Left ventricle myocardium superior (tissue), 1 donor: ENCODE measurements at regions not wholly inside any gene's neighbourhood (a gene's known extent, or its start where the extent isn't known, plus 50 kb on each side); places are given as distances from the start of the nearest gene placed in this dataset.
A peak's percentile ranks its signal among the peaks of the same experiment; 100 is the strongest.

Experiments
- ATAC-seq: fragments of 200-7000 bp; cut with Tn5 transposase; one replicate; pipeline ENCODE4 v1.9.1; 2020; ENCODE audit warnings: mild to moderate bottlenecking, moderate library complexity
- DNase-seq: peaks from one replicate; pipeline ENCODE4 v3.0.0-alpha.2; 2020
- intact Hi-C: fragments of 100-400 bp; cut with micrococcal nuclease; formaldehyde crosslinking; loops from one replicate; pipeline ENCODE4 v1.11.0; 2022
- donor health status: DM: no; HTN: yes; CAD: no; lungs with severe emphysema.

- intact Hi-C loops: no loop called here
- DNase-seq (no peak), ATAC-seq (no peak)
These were observed 513.2 kb upstream of the CDH2 start for GRCh38 chr18:28690100-28690499.

DNA sequence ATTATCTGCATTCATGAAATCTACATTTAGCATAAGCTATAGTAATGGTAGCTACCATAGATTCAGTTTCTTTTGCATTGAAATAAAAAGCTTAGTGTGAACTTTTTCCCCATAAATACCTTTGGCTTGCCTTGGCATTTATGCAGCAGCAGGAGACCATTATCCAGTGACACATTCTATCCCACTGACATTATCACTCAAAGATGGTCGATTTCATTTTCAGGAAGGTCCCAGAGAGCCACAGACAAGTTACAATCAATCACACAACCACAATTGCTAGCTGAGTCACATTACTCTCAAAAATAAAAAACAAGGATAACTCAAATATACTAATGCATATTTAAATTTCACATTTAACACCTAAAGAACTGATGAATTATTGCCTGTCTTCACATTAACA is 512.7 kb upstream of the CDH2 start:
- DNase-seq: no peak
- no peak for ATAC-seq
- intact Hi-C loops: no loop called here

DNA sequence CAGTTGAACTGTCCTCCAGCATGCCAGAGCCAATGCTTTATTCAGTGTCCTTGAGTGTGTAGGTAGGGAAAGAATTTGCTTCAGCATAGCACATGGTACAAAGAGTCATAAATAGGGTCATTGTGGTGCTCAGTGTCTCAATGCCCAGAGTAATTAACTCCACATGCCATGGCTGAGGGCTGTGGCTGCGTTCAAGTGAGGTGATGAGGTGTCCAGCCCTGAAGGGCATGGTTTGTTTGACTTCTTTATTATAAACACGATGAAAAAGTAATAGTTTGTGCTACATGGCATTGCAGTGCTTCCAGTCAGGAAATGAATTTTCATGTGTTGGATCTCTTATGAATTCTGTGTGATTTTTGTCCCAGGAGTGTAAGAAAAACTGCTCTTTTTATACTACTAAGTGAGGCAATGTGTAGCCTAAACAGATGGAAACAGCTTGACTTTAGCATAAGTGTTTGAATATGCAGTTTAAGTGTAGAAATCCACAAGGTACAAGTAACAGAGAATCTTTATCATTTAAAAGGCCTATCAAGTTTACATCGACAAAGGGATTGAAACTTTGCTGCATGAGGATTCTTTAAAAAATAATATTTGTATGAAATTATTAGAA is 507.9 kb upstream of the CDH2 start:
- intact Hi-C loops: no loop called here
- ATAC-seq (no peak), DNase-seq (no peak)

- intact Hi-C loops: no loop called here
- ATAC-seq: no peak
- no peak for DNase-seq
These were observed 506.0 kb upstream of the CDH2 start for GRCh38 chr18:28682912-28683311.

GRCh38 chr18:28669165-28669564 is 492.2 kb upstream of the CDH2 start:
- DNase-seq: no peak
- intact Hi-C loops: no loop called here
- no peak for ATAC-seq

DNA sequence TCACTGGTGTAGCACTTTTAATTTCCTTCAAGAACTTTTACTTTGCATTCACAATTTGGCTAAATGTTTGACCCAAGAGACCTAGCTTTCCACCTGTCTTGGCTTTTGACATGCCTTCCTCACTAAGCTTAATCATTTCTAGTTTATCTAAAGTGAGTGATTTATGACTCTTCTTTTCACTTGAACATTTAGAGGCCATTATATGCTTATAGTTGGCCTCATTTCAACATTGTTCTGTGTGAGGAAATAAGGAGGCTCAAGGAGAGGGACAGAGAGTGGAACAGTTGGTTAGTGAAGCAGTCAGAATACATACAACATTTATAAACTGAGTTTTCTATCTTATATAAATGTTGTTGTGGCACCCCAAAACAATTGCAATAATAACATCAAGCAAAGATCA is 489.3 kb upstream of the CDH2 start:
- intact Hi-C loops: no loop called here
- DNase-seq (no peak), ATAC-seq (no peak)

DNA sequence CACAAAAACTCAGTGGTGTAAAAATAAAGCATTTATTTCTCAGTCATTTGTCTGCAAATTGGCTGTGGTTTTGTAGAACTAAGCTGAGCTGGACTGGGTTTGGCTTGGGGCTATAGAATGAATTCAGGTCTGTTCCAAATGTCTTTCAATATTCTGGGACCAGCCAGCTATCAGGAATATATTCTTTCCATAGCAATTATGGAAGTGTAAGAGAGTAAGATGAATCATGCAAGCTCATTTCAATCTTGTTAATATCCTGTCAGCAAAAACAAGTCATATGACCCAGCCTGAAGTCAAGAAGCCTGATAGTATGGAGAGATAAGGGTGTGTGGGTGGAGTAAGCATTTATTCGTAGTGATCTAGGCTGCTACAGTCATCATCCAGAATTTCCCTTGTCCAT is 481.0 kb upstream of the CDH2 start:
- ATAC-seq (no peak), DNase-seq (no peak)
- intact Hi-C loops: no loop called here

- DNase-seq (no peak), ATAC-seq (no peak)
- intact Hi-C loops: no loop called here
These were observed 475.7 kb upstream of the CDH2 start for GRCh38 chr18:28652654-28653053.

DNA sequence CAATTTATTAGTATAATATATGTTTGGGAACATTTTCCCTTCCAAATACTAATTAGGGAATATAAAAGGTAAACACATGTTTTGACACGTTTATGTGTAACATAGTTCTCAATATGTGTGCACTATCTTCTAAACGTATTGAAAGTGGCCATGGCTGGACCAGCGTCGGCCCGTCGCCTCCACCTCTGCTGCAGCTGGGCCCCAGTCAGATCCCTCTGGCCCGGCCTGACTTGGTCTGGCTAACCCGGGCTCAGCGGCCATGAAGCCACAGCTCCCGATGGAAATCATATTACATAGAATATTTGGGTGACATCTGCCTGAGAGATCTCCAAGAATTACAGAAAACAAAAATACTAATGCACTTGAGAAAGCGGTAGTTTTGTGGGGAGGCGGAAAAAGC is 474.4 kb upstream of the CDH2 start:
- no peak for ATAC-seq
- peak; percentile 17 for DNase-seq
- intact Hi-C loops: no loop called here

DNA sequence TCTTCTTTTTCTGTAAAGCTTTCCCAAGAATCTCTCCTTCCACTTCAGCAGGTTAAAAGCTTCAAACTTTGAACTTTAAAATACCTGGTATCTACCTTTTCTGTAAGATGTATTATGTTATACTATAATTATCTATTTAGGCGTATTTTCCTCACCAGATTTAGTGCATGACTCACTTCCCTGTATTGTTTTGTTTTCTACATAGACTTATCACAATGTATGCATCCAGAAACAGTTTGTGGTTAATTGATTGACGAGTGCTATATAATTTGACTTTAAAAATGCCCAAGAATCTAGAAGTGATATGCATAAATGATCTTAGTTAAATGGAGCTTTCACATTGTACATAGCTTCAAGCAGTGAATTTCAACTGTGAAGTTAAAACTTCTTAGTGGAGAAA is 473.9 kb upstream of the CDH2 start:
- intact Hi-C loops: no loop called here
- no peak for ATAC-seq
- DNase-seq: no peak

DNA sequence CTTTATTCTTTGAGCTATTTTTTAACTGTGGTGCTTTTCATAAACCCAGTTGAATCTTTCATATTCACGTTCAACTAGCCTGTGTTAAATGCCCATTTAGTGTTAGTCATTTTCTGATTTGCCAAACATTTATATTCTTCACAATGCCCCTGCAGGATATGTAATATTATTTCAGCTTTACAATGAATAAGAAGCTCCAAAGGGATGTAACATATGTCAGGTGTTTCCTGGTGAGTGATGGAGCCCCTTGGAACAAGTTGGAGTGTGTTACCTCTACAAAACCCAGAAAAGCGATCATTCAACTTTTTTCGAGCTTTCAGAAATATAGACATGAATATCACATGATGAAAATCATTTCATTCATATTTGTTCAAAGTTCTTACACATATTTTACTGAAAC is 471.0 kb upstream of the CDH2 start:
- intact Hi-C loops: no loop called here
- no peak for DNase-seq
- no peak for ATAC-seq

- intact Hi-C loops: no loop called here
- ATAC-seq (no peak), DNase-seq (no peak)
These were observed 461.0 kb upstream of the CDH2 start for GRCh38 chr18:28637897-28638296.

DNA sequence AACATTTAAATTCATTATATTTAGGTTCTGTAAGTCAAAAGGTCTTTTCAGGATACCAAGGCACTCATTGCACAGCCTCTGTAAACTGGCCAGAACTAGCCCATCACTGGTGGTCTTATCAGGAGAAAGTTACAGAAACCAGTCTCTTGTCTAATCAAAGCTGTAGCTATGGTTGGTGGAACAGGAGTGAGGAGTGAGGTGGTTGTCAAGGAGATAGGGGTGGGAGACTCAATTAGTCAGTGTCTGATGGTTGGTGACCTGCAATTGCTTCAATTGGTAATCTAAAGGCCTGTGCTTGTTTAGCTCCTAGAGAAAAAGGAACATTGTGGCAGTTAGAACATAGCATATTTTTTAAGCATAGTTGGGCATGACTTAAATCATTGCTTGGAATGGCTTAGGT is 458.6 kb upstream of the CDH2 start:
- intact Hi-C loops: no loop called here
- DNase-seq: no peak
- ATAC-seq: no peak

GRCh38 chr18:28626756-28627155 is 449.8 kb upstream of the CDH2 start:
- no peak for ATAC-seq
- intact Hi-C loops: no loop called here
- no peak for DNase-seq

DNA sequence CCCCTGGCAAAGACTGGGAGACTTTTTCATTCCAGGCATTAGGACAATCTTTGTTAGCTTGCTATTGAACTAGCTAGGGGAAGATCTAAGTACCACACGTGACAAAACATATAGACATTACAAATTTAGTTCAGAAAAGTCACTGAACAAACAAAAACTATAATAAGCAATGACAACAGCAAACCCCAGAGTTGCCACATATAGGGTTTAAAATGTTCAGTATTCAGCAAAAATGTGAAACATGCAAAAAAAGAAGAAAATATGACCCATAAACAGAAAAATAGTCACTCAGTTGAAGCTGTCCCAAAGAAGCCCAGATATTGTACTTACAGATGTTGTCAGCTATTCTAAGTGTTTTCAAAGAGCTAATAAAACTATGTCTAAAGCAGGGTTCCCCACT is 431.1 kb upstream of the CDH2 start:
- intact Hi-C loops: no loop called here
- ATAC-seq (no peak), DNase-seq (no peak)

DNA sequence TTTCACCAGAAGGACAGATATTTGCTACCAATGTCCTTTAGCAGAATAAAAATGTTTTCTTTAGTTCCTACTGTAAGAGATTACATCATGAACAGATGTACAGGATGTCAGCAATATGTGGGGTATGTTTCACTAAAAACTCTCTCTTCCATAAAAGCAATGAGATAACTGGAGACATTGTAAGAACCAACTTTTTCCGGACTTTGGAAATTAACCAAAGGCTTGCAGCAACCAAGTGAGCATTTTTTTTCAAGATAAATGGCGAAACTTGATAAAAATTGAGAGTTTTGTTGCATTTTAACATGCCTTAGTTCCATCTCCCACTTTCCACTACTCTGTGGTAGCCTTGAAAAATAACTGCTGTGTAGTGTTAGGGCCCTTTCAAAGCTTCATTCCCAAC is 429.8 kb upstream of the CDH2 start:
- DNase-seq: no peak
- no peak for ATAC-seq
- intact Hi-C loops: no loop called here

DNA sequence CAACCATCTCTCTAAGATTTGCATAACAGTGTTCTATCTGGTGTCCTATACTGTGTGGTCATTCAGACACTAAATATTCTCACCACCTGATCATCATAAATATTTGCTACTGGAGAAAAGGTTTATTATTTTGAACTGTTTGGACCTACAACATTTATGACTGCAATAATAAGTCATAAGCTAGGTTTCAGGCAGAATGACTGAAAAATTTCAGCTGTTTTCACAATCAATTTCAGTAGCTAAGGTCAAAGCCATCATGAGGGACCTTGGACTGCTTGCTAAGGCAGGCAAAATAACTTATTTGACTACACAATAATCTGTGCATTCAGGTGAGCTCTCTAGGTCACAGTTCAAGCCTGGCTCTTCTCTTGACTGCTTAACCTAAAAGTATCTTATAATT is 425.5 kb upstream of the CDH2 start:
- no peak for DNase-seq
- ATAC-seq: no peak
- intact Hi-C loops: no loop called here

- ATAC-seq (no peak), DNase-seq (no peak)
- intact Hi-C loops: no loop called here
These were observed 417.1 kb upstream of the CDH2 start for GRCh38 chr18:28594034-28594433.

DNA sequence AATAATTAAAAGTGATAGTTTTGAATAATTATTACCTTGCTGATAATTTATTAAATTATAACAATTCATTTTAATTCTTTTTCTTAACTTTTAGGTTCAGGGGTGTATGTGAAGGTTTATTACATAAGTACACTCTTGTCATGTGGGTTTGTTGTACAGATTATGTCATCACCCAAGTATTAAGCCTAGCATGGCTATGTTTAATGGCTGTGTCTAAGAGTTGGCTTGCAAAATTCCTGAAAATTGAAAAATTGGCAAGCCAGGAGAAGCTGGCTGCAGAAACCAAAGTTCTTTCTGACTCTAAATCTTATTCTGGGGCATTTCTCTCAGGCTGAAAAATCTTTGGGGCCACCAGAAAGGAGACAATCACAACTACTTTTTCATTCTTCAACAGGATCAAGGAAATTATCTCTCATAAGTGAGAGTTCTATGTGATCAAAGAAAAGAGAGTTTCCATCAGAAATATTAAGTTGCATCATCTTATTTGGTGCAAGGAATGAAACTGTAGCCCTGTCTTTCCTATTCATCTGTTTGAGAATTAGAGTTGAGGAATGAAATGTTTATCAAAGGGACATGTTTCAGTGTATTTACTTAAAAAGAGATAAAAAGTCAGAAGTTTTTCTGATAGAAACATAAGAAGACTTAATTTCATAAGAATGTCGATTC is 412.1 kb upstream of the CDH2 start:
- ATAC-seq: no peak
- no peak for DNase-seq
- intact Hi-C loops: no loop called here

GRCh38 chr18:28584731-28585130 is 407.8 kb upstream of the CDH2 start:
- intact Hi-C loops: no loop called here
- no peak for ATAC-seq
- no peak for DNase-seq

- no peak for DNase-seq
- intact Hi-C loops: no loop called here
- no peak for ATAC-seq
These were observed 405.8 kb upstream of the CDH2 start for GRCh38 chr18:28582724-28583123.
